PC-3 (cell line): ENCODE measurements at regions not wholly inside any gene's neighbourhood (a gene's known extent, or its start where the extent isn't known, plus 50 kb on each side); places are given as distances from the start of the nearest gene placed in this dataset.

Experiments
- EZH2 ChIP-seq: fragments of 300-600 bp; sonication (generic); IDR thresholded peaks from one replicate; pipeline ENCODE4 v1.6.1; 2017; ENCODE audit warnings: antibody characterized with exemption, mild to moderate bottlenecking, low read length; ENCODE audit not compliant: unreplicated experiment
- TF ChIP-seq, protein P1 (sequence below): fragments of 300-600 bp; sonication (generic); conservative IDR thresholded peaks from 2 replicates; pipeline ENCODE4 v1.5.1; 2017; ENCODE audit warnings: antibody characterized with exemption, low read depth, mild to moderate bottlenecking, low read length

DNA sequence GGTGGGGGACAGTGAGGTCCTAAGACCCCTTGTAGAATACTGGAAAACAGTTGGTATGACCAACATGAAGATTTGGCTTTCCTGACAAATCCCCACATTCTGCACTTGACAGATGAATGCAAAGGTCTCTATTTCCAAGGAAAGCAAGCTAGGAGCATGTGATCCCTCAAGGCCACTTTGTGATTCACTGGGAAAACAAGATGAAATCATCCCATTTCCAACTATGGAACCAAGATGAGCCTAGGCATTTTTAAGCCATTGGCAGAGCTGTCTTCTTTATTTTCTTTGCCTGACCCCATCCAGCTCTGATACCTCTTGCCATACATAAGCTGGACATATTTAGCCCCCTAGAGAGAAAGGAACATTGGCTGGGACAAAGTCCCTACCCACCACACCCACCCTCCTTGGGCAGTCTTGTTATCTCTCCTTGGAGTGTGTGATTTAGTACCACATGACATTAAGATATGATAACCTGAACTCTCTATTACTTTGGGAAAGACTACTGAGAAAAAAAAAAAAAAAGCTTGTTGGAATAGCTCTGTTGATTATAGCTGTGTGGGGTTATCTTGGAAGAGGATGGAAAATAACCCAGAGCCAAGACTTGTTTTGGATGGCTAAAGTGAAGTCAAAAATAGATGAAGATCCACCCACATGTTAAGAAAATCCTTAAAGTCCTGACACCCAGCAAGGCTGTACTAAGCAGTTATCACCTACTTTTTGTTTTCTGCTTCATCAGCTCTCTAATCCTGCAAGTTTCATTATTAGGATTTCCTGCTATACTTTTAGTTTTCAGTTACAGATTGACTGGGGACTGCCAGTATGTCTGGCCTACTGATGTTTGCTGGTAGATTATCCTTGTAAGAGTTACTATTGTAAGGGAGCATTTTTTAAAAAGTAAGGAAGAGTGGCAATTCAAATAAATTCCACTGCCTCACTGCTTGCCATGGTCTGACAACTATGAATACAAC, 90.1 kb upstream of the PREP start:
- no peak for TF ChIP-seq EZH2
- TF ChIP-seq, protein P1, sequence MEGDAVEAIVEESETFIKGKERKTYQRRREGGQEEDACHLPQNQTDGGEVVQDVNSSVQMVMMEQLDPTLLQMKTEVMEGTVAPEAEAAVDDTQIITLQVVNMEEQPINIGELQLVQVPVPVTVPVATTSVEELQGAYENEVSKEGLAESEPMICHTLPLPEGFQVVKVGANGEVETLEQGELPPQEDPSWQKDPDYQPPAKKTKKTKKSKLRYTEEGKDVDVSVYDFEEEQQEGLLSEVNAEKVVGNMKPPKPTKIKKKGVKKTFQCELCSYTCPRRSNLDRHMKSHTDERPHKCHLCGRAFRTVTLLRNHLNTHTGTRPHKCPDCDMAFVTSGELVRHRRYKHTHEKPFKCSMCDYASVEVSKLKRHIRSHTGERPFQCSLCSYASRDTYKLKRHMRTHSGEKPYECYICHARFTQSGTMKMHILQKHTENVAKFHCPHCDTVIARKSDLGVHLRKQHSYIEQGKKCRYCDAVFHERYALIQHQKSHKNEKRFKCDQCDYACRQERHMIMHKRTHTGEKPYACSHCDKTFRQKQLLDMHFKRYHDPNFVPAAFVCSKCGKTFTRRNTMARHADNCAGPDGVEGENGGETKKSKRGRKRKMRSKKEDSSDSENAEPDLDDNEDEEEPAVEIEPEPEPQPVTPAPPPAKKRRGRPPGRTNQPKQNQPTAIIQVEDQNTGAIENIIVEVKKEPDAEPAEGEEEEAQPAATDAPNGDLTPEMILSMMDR: no peak
